SIG-M5 treated with dmso at 0.1 percent for 504 hours (cell line): ENCODE measurements at regions not wholly inside any gene's neighbourhood (a gene's known extent, or its start where the extent isn't known, plus 50 kb on each side); places are given as distances from the start of the nearest gene placed in this dataset.

Source experiments
- DNase-seq: peaks from one replicate; lab custom pipeline; 2025; ENCODE audit not compliant: unreplicated experiment; lab: John Stamatoyannopoulos, UW

DNA sequence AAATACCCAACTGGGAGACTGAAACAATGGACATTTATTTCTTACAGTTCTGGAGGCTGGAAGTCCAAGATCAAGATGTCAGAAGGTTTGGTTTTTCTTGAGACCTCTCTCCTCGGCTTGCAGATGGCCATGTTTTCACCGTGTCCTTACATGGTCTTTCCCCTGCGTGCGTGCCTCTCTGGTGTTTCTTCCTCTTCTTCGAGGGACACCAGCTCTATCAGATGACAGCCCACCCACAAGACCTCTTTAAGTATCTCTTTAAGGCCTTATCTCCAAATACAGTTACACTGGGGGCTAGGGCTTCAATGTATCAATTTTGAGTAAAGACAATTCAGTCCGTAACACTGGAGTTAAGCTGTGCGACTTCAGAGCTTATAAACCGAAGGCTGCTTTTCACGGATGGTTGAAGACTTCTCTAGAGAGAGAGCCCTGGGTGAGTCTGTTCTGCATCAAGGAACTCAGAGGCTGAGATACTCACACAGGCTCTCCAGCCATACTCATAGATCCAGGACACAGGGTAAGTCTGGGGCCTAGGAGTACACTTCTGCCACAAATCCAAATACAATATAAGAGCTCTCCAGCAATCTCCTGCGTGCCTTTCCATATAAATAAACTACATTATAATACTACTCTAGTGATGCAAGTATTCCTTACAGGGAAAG is 339.9 kb upstream of the PKDCC start:
- no peak for DNase-seq

DNA sequence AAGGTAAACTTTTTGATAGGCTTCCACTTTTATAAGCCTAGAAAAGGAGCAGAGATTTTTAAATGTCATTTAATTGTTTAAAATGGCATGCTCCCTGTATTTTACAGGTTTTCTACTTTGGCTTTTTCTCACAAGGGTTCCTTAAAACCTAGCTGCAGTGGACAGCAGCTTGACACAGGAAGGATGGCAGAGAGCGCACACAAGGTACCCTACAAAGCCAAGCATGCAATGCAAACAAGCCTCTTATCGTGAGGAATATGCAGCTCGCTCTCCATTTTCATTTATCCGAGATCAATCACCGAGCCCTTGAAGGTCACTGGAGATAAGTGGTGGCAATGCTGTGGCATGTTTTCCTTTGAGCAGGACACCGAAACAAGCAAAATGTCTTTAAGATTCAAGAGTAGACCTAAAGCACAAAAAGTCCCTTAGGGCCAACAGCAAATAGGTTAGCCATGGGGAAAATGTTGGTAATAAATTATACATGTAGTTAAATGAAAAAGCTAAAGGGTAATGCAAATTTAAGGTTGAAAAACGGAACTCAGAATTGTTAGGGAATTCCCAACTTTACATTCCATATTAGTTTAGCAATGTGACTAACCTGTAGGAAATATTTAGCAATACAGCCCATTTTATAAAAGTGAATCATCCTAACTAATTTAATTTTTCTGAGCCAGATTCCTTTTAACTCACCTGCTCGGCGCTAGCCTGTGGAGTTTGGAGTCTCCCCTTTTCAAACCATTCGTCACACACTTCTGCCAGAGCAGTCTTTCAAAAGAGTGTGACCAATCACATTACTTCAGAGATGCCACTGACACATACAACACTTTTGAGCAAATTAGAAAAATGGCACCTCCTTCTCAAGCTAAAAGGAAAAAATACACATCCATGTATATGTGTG is 337.9 kb upstream of the PKDCC start:
- no peak for DNase-seq

DNA sequence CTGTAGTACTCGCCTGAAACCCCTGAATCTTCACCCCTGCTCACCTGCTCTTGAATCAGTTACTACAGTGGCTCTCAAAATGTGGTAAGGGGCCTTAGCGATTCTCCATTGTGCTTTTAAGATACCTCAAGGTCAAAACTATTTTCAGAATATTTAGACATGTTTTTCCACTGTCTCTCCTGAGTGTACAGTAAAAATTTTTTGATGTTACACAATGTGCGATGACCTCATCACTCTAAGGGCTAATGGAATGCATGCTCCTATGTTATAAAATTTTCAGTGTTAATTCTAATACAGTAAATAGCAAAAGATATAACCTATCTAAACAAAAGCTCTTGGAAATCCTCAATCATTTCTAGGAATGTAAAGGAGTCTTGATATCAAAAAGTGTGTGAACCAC is 336.9 kb upstream of the PKDCC start:
- no peak for DNase-seq

DNA sequence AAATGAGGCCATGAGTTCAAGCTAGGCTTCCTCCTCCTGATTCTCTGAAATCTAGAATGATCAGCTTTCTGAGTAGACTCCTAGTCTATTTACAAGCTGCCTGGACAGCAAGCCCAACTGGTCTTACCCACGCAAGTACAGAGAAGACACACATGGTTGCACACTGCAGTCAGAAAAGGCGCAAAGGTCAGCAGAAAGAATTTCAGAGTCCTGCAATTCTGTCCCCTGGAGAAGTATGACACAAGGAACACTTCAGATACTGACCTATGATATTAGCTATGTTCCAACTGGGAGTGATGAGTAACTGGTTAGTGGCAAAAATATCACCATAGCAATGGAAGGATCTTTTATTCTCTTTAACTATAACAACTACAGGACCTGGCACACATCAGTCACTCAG is 336.1 kb upstream of the PKDCC start:
- no peak for DNase-seq

DNA sequence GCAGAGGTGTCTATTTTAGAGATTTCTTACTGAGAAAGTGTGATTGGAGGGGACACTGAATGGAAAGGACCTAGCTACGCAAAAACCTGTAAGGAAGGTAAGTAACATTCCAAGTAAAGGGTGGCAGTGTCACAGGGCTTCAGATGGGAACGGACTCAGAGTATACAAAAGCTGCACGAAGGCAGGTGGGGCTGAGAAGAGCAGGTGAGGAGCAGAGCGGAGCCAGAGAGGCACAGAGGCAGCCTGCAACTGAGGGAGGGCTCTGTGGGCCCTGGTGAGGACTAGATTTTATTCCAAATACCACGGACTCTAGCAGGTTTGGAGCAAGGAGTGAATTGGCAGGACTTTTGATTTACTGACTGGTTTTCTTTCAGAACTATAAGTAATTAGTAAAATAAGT is 331.3 kb upstream of the PKDCC start:
- DNase-seq, result no peak

DNA sequence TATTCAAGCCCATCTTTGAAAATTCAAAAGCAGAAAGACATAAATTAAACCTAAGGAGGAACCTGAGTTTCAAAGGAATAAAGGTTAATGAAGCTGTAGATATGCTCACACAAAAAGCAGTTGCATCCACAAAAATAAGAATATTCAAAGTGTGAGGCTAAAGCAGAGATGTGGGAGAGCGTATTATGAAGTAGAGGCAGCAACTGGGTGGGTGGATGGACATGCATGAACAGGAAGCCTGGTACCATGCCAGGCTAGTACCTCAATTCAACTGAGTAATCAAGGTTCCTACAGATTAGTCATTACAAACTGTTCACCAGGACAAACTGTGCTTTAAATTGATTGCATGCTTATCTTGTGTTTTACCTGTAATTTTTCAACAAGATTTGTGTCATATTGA is 330.0 kb upstream of the PKDCC start:
- DNase-seq, result no peak

DNA sequence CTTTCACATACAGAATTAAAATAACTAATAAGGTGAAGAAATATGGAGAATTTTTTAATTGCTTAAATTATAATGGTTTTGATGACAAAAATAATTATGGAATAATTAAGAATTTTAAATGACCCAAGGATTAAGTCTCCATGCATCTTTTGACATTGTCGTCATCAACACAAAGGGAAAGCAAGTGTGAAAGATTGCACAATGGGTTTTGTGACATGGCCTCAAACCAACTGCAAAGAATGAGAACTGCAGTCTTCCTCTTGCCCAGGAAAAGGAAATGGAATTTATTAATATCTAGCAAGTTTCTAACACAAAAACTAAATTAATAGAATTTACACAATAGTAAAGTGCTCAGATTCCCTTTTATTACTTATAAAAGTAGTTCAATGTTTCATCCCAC is 329.1 kb upstream of the PKDCC start:
- DNase-seq, result no peak

DNA sequence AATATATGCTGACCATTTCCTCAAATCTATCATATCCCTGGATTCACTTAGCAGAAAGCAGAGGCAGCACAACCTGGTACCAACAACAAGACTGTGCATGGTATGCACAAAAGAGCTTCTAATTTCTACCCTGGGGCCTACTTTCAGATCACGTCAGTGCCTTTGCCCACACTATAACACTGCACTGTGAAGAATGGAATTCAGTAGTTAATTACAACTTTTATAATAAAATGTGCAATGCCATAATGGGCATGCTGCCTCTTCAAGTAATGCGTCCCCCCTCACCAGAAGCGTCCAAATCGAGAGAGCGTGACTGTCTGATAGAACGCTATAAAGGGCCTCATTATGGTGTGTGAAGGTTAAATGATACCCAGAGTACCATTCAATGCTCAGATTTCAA is 328.1 kb upstream of the PKDCC start:
- DNase-seq, result no peak

DNA sequence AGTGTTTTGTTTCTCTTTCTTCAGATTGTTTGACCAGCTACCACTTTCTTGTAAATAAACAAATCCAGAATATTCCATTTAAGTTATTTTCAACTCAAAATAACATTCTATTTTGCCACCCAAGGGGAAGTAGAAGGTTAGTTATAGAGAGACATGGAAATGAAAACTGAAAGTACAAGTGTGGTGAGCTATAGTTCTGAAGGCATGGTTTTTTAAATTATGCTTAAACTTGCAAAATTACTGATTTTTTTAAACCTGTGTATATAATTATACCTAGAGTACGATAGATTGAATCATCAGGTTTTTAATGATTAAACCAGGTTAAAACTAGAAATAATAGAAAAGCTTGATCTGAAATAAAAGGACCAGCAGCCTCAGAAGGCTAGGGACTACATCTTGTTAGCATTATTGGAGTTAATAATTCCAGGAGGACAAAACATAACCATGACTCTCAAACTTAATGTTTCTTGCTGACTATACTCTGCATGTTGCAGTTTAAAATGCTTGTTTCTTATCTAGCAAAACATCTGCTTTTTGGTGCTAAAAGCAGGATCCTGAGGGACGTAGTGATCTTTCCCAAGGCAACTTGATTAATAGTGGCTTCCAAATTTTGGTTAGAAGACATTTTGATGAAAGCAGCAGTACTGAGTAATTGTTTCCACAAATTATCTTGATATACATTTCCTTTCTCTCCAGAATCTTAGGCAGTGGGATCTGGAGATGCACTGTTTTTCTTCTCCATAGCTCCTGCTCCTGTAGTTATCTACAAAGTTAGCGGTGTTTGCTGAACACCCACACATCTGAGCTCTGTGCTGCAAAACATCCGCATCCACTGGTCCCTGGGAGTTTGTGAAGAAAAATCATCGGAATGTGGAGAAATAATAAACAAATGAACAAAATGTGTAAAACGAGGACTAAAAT is 327.2 kb upstream of the PKDCC start:
- DNase-seq, result no peak

DNA sequence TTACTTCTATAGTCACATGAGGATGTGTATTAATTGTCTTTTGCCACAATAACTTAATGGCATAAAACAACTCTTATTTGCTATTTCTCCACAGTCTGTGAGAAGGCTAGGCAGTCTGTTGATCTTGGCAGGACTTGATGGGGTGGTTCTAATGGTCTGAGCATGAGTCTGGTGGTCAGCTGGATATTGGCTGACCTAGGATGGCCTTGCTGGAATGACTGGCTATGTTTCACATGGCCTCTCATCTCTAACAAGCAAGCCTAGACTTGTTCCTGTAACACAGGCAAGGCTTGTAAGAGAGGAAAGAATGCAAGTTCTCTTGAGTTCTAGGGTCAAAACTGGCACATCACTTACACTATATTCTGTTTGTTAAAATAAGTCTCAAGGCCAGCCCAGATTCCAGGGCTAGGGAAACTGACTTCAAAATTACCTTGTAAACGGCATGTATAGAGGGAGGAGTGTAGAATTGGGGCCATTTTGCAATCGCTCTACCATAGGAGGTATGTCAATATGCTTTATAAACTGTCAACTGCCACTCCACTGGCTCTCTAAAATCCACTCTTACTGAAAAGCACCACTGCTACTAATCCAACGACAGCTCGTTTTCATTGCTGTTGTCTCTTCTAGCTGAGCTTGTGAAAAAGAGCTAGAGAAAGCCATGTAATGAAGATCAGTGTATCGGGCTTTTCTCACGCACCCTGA is 325.0 kb upstream of the PKDCC start:
- no peak for DNase-seq

DNA sequence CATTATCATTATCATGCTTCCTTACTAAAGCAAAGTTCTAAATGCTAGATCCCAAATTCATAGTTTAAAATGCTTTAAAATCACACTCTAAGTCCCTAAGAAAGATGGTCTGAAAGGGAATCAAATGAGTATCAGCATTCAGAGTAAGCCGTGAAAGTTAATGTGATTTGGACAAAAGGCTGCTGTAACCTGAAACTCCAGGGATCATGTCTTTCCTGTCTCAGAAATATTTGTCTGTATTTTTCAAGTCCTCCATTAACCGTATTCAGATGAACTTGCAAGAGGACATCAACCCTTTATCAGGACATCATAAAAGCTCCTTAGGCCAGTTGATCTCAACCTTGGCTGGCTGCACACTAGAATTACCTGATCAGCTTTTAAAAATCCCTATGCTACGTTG is 324.3 kb upstream of the PKDCC start:
- DNase-seq, result no peak

DNA sequence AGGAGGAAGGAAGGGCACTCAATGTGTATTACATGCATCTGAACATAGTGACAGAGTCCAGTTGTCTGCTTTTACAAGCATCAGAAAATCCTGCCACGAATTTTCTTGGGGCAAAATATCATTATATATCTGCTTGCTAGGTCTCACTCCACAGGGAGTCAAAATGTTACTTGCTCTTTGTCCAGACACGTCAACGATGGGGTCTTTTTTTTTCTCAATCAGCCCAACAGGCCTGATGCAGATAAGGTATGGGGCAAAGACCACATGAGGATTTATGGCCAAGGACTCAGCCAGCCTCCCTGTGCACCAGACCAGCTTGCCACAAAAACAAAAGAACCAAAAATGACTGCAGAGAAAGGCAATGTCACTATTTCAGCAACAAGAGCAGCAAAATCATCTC is 323.4 kb upstream of the PKDCC start:
- no peak for DNase-seq

DNA sequence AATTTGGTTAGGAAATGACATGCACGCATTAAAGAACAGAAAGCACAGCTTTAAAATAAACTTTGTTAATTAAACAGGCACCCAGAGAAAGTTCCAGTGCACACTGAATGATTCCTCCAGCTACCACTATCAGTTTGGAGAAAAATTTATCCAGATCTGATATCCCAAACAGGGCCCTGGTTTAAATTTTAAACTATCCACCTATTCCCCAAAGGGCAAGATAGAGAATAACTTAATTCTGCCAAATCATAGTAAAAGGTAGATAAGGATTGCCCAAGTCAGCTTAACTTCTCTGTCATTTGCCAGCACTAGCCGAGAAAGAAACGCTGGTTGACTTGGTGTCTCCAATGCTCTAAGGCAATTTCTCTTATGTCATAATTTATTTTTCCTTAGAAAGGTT is 321.9 kb upstream of the PKDCC start:
- no peak for DNase-seq

DNA sequence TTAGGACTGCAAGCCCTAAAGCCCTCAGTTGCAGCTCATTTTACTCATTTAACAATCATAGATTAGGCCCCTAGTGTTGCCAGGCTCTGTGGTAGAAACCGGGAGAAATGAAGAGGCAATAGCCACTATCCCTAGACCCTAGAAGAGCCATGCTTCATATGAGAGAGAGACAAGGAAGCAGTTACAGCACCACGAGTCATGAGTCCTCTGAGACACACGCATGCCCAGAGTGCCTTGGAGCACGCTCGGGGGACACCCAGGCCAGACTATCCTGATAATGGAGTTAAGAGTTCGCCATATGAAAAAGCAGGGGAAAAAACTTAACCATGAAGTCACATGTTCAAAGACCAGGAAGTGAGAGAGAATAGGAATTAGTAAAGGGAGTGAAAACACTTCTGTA is 321.5 kb upstream of the PKDCC start:
- no peak for DNase-seq

DNA sequence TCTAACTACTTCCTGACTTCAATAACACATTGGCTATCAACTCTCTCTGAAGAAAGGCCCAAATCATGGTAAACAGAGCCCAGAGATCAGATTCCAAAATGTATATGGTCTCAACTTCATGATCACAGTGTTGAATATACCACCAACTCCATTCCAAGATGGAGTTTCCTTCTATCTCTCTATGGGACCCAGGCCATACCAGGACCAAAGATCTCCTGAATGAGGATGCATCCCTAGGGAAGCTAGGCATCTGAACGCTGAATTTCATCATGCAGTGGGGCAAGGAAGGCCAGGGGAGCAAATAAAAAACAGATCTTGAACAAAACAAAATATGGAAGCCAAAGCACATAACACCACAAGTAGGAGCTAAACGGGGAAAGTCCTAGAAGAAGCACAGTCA is 320.7 kb upstream of the PKDCC start:
- no peak for DNase-seq

DNA sequence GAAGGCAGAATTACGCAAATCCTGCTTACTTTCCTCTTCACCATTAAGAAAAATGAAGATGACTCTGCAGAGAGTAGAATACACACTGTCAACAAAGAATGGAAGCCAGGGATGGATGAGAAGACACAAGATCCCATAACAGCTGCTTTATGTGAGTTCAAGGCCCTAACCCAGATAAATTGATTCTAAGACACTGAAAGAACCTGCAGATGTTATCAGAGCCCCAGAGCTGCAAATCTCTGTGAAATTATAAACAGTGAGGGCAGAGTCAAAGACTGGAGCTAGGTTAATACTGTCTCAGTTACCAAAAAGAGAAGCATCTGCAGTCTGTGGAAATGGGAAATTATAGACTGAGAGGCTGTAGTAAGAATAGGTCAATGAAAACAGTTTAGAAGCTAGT is 320.1 kb upstream of the PKDCC start:
- no peak for DNase-seq

DNA sequence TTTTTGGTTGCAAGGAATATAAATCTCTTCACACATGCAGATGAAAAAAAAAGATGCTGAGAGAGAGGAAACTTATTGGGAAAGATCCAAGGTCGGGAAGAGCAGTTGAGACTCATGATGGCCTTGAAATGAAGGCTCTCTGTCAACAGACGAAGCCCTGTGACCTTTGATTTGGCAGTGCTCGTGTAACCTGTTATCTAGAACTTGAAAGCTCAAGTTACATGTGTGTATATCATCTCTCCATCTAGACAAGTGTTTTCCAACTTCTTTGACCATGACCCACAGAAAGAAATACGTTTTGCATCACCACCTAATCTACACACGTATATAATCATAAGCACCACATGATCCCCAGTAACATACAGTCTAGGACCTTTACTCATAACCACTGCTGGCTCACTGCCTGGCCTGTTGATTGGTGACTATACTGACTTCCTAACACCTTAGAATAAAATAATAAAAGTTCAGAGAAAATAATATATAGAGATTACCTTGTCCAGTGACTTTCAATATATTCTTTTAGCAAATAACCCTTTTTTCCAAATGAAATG is 319.0 kb upstream of the PKDCC start:
- DNase-seq, result no peak

DNA sequence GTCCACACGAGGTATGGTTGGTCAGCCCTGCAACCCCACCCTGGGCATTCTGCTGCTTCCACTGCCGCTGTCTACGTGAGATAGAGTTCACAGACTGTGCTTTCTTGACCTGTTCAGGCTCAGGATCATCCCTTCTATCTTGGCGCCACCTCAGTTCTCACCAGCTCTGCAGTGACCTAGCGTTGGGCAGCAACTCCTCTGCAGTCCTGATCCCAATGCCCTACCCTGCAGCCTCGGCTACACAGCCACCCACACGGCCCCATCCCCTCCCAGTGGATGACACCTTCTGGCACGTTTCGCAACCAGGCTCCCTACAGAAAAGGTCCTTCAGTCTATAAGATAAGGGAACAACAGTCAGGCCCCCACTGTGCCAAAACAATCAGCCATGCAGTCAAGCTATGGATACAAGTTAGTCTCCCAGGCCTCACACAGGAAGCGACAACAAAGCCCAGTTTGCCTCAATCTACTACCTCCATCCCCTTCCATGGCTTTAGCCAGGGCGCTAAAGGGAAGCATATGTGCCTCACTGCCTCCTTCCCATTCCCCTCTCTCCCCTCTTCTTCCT is 317.9 kb upstream of the PKDCC start:
- no peak for DNase-seq

DNA sequence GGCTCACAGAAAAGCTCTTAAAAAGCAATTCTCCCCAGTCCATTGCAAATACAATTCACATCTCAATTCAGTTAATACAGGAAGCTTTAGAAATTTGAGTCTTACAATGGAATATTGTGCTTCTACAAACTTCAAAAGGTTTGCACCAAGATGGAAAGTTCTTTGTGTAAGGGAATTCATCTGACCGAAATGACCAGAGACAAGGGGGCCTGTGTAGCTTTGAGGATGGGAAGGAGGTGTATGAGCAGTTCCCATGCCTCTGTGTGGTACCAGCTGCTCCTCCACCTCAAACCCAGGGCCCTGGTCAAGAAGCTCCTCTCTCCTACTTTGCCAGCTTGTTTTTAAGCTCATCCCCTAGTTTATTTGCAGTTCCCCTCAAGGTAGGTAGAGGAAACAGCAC is 312.8 kb upstream of the PKDCC start:
- no peak for DNase-seq

DNA sequence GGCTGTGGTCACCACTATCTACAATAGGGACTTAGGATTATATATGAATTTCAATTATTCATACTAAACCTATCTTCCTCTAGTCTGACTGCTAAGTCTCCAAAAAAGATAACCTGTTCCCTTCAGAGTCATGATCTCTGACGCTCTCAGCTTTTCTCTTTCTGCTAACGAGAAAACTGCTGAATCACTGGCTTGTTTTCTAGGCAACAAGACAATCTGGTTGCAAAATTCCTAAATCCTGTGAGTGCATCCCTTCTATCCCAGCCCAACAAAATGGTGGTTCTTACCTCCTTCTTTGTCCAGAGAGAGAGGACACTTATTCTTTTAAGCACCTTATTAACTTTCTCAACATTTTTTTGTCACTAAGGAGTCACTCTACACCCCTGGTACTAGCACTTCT is 312.3 kb upstream of the PKDCC start:
- no peak for DNase-seq
